ENCODE measurements at regions not wholly inside any gene's neighbourhood (a gene's known extent, or its start where the extent isn't known, plus 50 kb on each side); places are given as distances from the start of the nearest gene placed in this dataset.

DNA sequence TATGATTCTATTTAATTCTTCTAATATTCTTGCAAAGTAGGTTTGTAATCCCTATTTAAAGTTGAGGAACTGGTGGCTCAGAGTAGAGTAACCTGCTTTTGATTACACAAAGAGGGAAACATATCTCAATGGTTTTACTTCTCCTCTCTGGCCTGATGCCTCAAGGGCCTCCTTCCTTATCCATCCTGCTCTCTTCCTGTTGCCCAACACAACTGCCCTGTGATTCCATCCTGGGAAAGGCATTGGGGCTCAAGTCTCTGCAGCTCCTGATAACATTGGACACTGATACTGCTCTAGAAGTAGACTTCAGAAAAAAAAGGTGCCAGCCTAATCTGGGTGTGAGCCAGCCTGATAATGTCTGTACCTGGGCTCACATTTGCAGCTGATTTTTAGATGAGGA, 75.8 kb downstream of the RDH14 start:
- TF ChIP-seq CTCF (IDR thresholded peaks at IDR 0.05): no peak
- no peak for TF ChIP-seq EZH2 (IDR thresholded peaks at IDR 0.05; ENCODE audit: borderline replicate concordance, insufficient read depth, low read depth, low read length, poor library complexity, severe bottlenecking)
- Mint-ChIP-seq H3K4me3 (no peak overlapping the region), H3K4me1 (no peaks in the 10 kb centered on the region), H3K27me3 (no peaks in the 10 kb centered on the region), H3K27ac (no peak overlapping the region), H3K9me3 (ENCODE audit: insufficient read depth) (no peaks in the 10 kb centered on the region)
- Histone ChIP-seq H3K4me1 (ENCODE audit: control insufficient read depth in 2 of 2, insufficient read depth in 2 of 2, low read length in 2 of 2) (no peaks in the 10 kb centered on the region), H3K27me3 (replicated peaks in 1 of 4; ENCODE audit: control extremely low read depth in 1 of 4, control insufficient read depth in 3 of 4, insufficient read depth in 4 of 4, low read length in 3 of 4) (no peaks in the 10 kb centered on the region), H4K20me1 (ENCODE audit: control insufficient read depth, insufficient read depth, low read length, poor library complexity, severe bottlenecking) (no peaks in the 10 kb centered on the region), H3K4me2 (replicated peaks; ENCODE audit: low read depth, low read length, poor library complexity, severe bottlenecking) (no peak overlapping the region), H3K9ac (ENCODE audit: low read length) (no peak overlapping the region), H3K79me2 (ENCODE audit: control insufficient read depth, insufficient read depth, low read length) (no peaks in the 10 kb centered on the region), H3K36me3 (replicated peaks in 1 of 2; ENCODE audit: control extremely low read depth in 1 of 2, control insufficient read depth in 1 of 2, extremely low read depth in 1 of 2, insufficient read depth in 2 of 2, low read length in 1 of 2) (no peaks in the 10 kb centered on the region), H3K4me3 (ENCODE audit: control extremely low read depth in 1 of 5, extremely low read depth in 1 of 5, insufficient read depth in 1 of 5, low read depth in 2 of 5, low read length in 4 of 5) (no peak overlapping the region), H3K9me3 (ENCODE audit: control extremely low read depth in 1 of 3, control insufficient read depth in 2 of 3, insufficient read depth in 1 of 3, low read length in 2 of 3) (no peaks in the 10 kb centered on the region), H3K27ac (ENCODE audit: low read length in 2 of 2) (no peak overlapping the region), H2AFZ (ENCODE audit: insufficient read depth, low read depth, low read length, poor library complexity, severe bottlenecking) (no peak overlapping the region)
- CTCF ChIA-PET: no interaction called here
- POLR2A ChIA-PET: no interaction called here
- ATAC-seq (ENCODE audit: low read depth) (no peak), DNase-seq (no peak)
- intact Hi-C loops (cut with micrococcal nuclease): no loop called here

DNA sequence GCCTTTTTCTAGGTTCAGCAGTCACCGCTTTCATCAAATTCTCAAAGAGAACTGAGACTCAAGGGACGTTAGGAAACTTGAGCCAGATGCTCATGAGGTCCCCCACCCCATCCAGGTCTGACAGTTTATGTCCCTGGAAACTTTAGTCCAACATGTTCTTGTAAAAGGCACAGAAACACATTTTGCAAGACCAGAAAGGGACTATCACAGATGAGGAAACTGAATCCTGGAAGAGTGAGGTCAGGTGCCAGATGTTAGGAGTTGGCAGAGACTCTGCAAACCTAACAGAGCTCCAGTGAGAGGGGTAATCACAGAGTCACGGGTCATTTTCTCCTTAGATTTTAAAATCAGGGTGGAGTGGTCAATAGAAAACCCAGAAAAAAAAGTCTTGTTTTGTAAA, 76.6 kb downstream of the RDH14 start:
- Histone ChIP-seq H3K4me2 (replicated peaks; ENCODE audit: low read depth, low read length, poor library complexity, severe bottlenecking) (no peak overlapping the region), H3K4me1 (ENCODE audit: control insufficient read depth in 2 of 2, insufficient read depth in 2 of 2, low read length in 2 of 2) (no peaks in the 10 kb centered on the region), H2AFZ (ENCODE audit: insufficient read depth, low read depth, low read length, poor library complexity, severe bottlenecking) (no peak overlapping the region), H4K20me1 (ENCODE audit: control insufficient read depth, insufficient read depth, low read length, poor library complexity, severe bottlenecking) (no peaks in the 10 kb centered on the region), H3K4me3 (ENCODE audit: control extremely low read depth in 1 of 5, extremely low read depth in 1 of 5, insufficient read depth in 1 of 5, low read depth in 2 of 5, low read length in 4 of 5) (no peak overlapping the region), H3K79me2 (ENCODE audit: control insufficient read depth, insufficient read depth, low read length) (no peaks in the 10 kb centered on the region), H3K36me3 (replicated peaks in 1 of 2; ENCODE audit: control extremely low read depth in 1 of 2, control insufficient read depth in 1 of 2, extremely low read depth in 1 of 2, insufficient read depth in 2 of 2, low read length in 1 of 2) (no peaks in the 10 kb centered on the region), H3K9me3 (ENCODE audit: control extremely low read depth in 1 of 3, control insufficient read depth in 2 of 3, insufficient read depth in 1 of 3, low read length in 2 of 3) (no peaks in the 10 kb centered on the region), H3K27ac (ENCODE audit: low read length in 2 of 2) (no peak overlapping the region), H3K27me3 (replicated peaks in 1 of 4; ENCODE audit: control extremely low read depth in 1 of 4, control insufficient read depth in 3 of 4, insufficient read depth in 4 of 4, low read length in 3 of 4) (no peaks in the 10 kb centered on the region), H3K9ac (ENCODE audit: low read length) (no peak overlapping the region)
- DNase-seq (no peak), ATAC-seq (ENCODE audit: low read depth) (no peak)
- H3K27me3 Mint-ChIP-seq: no peaks in the 10 kb centered on the region
- H3K27ac Mint-ChIP-seq: no peak overlapping the region
- ChIA-PET POLR2A (no interaction called here), CTCF (no interaction called here)
- TF ChIP-seq CTCF (IDR thresholded peaks at IDR 0.05): no peak
- no peak for TF ChIP-seq EZH2 (IDR thresholded peaks at IDR 0.05; ENCODE audit: borderline replicate concordance, insufficient read depth, low read depth, low read length, poor library complexity, severe bottlenecking)
- no peak overlapping the region for H3K4me3 Mint-ChIP-seq
- H3K9me3 Mint-ChIP-seq (ENCODE audit: insufficient read depth): no peaks in the 10 kb centered on the region
- intact Hi-C loops (cut with micrococcal nuclease): no loop called here
- 92% methylated on average over 1 of the region's 3 CpGs for WGBS (ENCODE audit: insufficient coverage)
- H3K4me1 Mint-ChIP-seq: no peaks in the 10 kb centered on the region

Measured in B cell (primary cell).